ENCODE measurements at regions not wholly inside any gene's neighbourhood (a gene's known extent, or its start where the extent isn't known, plus 50 kb on each side); places are given as distances from the start of the nearest gene placed in this dataset.

GRCh38 chr2:60297296-60298005, 256.0 kb downstream of the BCL11A start:
- H3K9me2 ChIP-seq (replicated peaks; ENCODE audit: insufficient read depth, low read length): no peaks in the 10 kb centered on the region
- H3F3A ChIP-seq (ENCODE audit: insufficient read depth): no peaks in the 10 kb centered on the region
- H3K27me3 ChIP-seq (ENCODE audit: low read length): no peaks in the 10 kb centered on the region
- H3K4me2 ChIP-seq (ENCODE audit: low read depth, low read length, poor library complexity, severe bottlenecking): no peak overlapping the region
- no peak overlapping the region for H2AFZ ChIP-seq (ENCODE audit: low read depth, low read length, severe bottlenecking)
- H3K36me3 ChIP-seq (ENCODE audit: low read length): no peaks in the 10 kb centered on the region
- H4K20me1 ChIP-seq (ENCODE audit: low read depth, low read length): no peaks in the 10 kb centered on the region
- H3K4me3 ChIP-seq (ENCODE audit: insufficient read depth, low read length, poor library complexity, severe bottlenecking): no peak overlapping the region
- no peaks in the 10 kb centered on the region for H3K9me3 ChIP-seq (ENCODE audit: insufficient read depth, low read length)
- no peaks in the 10 kb centered on the region for H3K79me2 ChIP-seq (ENCODE audit: insufficient read depth, low read length)
- TF ChIP-seq CTCF (IDR thresholded peaks at IDR 0.05; ENCODE audit: insufficient read depth, low read length, poor library complexity, severe bottlenecking): no peak
- TF ChIP-seq EZH2phosphoT487 (conservative IDR thresholded peaks at IDR 0.05; ENCODE audit: low read length): no peak
- no peak overlapping the region for H3K9ac ChIP-seq (ENCODE audit: low read length)
- no peak overlapping the region for H3K27ac ChIP-seq (ENCODE audit: low read depth, low read length)

GRCh38 chr2:60296219-60296955, 257.1 kb downstream of the BCL11A start:
- H3K4me3 ChIP-seq (ENCODE audit: insufficient read depth, low read length, poor library complexity, severe bottlenecking): no peak overlapping the region
- no peaks in the 10 kb centered on the region for H3K79me2 ChIP-seq (ENCODE audit: insufficient read depth, low read length)
- H3K9me3 ChIP-seq (ENCODE audit: insufficient read depth, low read length): no peaks in the 10 kb centered on the region

GRCh38 chr2:60295636-60295962, 257.9 kb downstream of the BCL11A start:
- no peaks in the 10 kb centered on the region for H3K9me2 ChIP-seq (replicated peaks; ENCODE audit: insufficient read depth, low read length)
- no peak overlapping the region for H2AFZ ChIP-seq (ENCODE audit: low read depth, low read length, severe bottlenecking)
- H3K36me3 ChIP-seq (ENCODE audit: low read length): no peaks in the 10 kb centered on the region
- H3K79me2 ChIP-seq (ENCODE audit: insufficient read depth, low read length): no peaks in the 10 kb centered on the region
- H4K20me1 ChIP-seq (ENCODE audit: low read depth, low read length): no peaks in the 10 kb centered on the region
- no peak overlapping the region for H3K9ac ChIP-seq (ENCODE audit: low read length)
- no peaks in the 10 kb centered on the region for H3F3A ChIP-seq (ENCODE audit: insufficient read depth)
- H3K9me3 ChIP-seq (ENCODE audit: insufficient read depth, low read length): no peaks in the 10 kb centered on the region
- H3K4me3 ChIP-seq (ENCODE audit: insufficient read depth, low read length, poor library complexity, severe bottlenecking): no peak overlapping the region
- H3K27me3 ChIP-seq (ENCODE audit: low read length): no peaks in the 10 kb centered on the region
- no peak overlapping the region for H3K27ac ChIP-seq (ENCODE audit: low read depth, low read length)
- no peak overlapping the region for H3K4me2 ChIP-seq (ENCODE audit: low read depth, low read length, poor library complexity, severe bottlenecking)
- TF ChIP-seq CTCF (IDR thresholded peaks at IDR 0.05; ENCODE audit: insufficient read depth, low read length, poor library complexity, severe bottlenecking): no peak
- TF ChIP-seq EZH2phosphoT487 (conservative IDR thresholded peaks at IDR 0.05; ENCODE audit: low read length): no peak

More at GRCh38 chr2:60296219-60296955, 257.1 kb downstream of the BCL11A start:
- Histone ChIP-seq H3K4me2 (ENCODE audit: low read depth, low read length, poor library complexity, severe bottlenecking) (no peak overlapping the region), H3K9ac (ENCODE audit: low read length) (no peak overlapping the region), H3K36me3 (ENCODE audit: low read length) (no peaks in the 10 kb centered on the region), H3K27me3 (ENCODE audit: low read length) (no peaks in the 10 kb centered on the region), H4K20me1 (ENCODE audit: low read depth, low read length) (no peaks in the 10 kb centered on the region), H3K9me2 (replicated peaks; ENCODE audit: insufficient read depth, low read length) (no peaks in the 10 kb centered on the region), H3K27ac (ENCODE audit: low read depth, low read length) (no peak overlapping the region), H2AFZ (ENCODE audit: low read depth, low read length, severe bottlenecking) (no peak overlapping the region), H3F3A (ENCODE audit: insufficient read depth) (no peaks in the 10 kb centered on the region)
- TF ChIP-seq EZH2phosphoT487 (conservative IDR thresholded peaks at IDR 0.05; ENCODE audit: low read length) (no peak), CTCF (IDR thresholded peaks at IDR 0.05; ENCODE audit: insufficient read depth, low read length, poor library complexity, severe bottlenecking) (no peak)
